ENCODE measurements at regions not wholly inside any gene's neighbourhood (a gene's known extent, or its start where the extent isn't known, plus 50 kb on each side); places are given as distances from the start of the nearest gene placed in this dataset.
A peak's percentile ranks its signal among the peaks of the same experiment; 100 is the strongest.

GRCh38 chr11:70548976-70549375 lies 150.6 kb downstream of the CTTN start:
- TF ChIP-seq CTCF (conservative IDR thresholded peaks at IDR 0.05; ENCODE audit: low read depth in 2 of 2): peak in 1 of 2 experiments; percentile 47; a peak in 2 of 4 replicates
- TF ChIP-seq EZH2phosphoT487 (IDR thresholded peaks at IDR 0.05; ENCODE audit: unreplicated experiment): no peak
- no peak for TF ChIP-seq POLR2AphosphoS5 (IDR thresholded peaks at IDR 0.05; ENCODE audit: low read depth)
- no peak for TF ChIP-seq EZH2 (IDR thresholded peaks at IDR 0.05; ENCODE audit: low read depth, unreplicated experiment)
- no peak for TF ChIP-seq STAT1 (IDR thresholded peaks at IDR 0.05; ENCODE audit: unreplicated experiment)
- TF ChIP-seq JUNB (IDR thresholded peaks at IDR 0.05; ENCODE audit: unreplicated experiment): no peak
- no peak for TF ChIP-seq REST (IDR thresholded peaks at IDR 0.05; ENCODE audit: unreplicated experiment)
- no peak for TF ChIP-seq CREB1 (CRISPR knock-in tag; IDR thresholded peaks at IDR 0.05; ENCODE audit: low read depth)
- no peak for TF ChIP-seq ZNF114 (CRISPR knock-in tag; IDR thresholded peaks at IDR 0.05)

Measured in GM23338 (cell line).